Dedifferentiated amniotic fluid mesenchymal stem cell (primary cell): ENCODE measurements at regions not wholly inside any gene's neighbourhood (a gene's known extent, or its start where the extent isn't known, plus 50 kb on each side); places are given as distances from the start of the nearest gene placed in this dataset.
"Not testable (repeated sequence)": the region's sequence is repeated elsewhere in the genome, so short reads cannot be mapped to it uniquely, and the experiment has no call there.

Experiments used
- DNase-seq: peaks from one replicate; pipeline ENCODE4 v3.0.0-alpha.2; 2016; ENCODE audit errors: extremely low spot score

GRCh38 chr2:131584380-131584779, 56.7 kb downstream of the CCDC74A start:
- DNase-seq, result no peak

GRCh38 chr2:131584940-131585339, 57.3 kb downstream of the CCDC74A start:
- no peak for DNase-seq

GRCh38 chr2:131588152-131588873, 60.6 kb downstream of the CCDC74A start:
- no peak for DNase-seq

GRCh38 chr2:131589126-131589525, 61.4 kb downstream of the CCDC74A start:
- not testable (repeated sequence) for DNase-seq

- DNase-seq, result no peak
These were observed 62.7 kb downstream of the CCDC74A start for GRCh38 chr2:131590366-131590765.

GRCh38 chr2:131590896-131591295, 63.2 kb downstream of the CCDC74A start:
- DNase-seq, result no peak

GRCh38 chr2:131596561-131596960, 68.9 kb downstream of the CCDC74A start:
- not testable (repeated sequence) for DNase-seq

GRCh38 chr2:131602444-131602843, 74.8 kb downstream of the CCDC74A start:
- not testable (repeated sequence) for DNase-seq

- DNase-seq, result not testable (repeated sequence)
These were observed 77.0 kb downstream of the CCDC74A start for GRCh38 chr2:131604652-131605051.

GRCh38 chr2:131606366-131606765, 78.7 kb downstream of the CCDC74A start:
- not testable (repeated sequence) for DNase-seq

- not testable (repeated sequence) for DNase-seq
These were observed 79.4 kb downstream of the CCDC74A start for GRCh38 chr2:131607056-131607455.

GRCh38 chr2:131614539-131614938, 86.9 kb downstream of the CCDC74A start:
- DNase-seq, result not testable (repeated sequence)

GRCh38 chr2:131618320-131618719, 90.6 kb downstream of the CCDC74A start:
- DNase-seq, result not testable (repeated sequence)

- DNase-seq, result not testable (repeated sequence)
These were observed 95.2 kb downstream of the CCDC74A start for GRCh38 chr2:131622874-131623273.

- not testable (repeated sequence) for DNase-seq
These were observed 98.3 kb downstream of the CCDC74A start for GRCh38 chr2:131626011-131626410.

GRCh38 chr2:131626565-131626964, 98.9 kb downstream of the CCDC74A start:
- not testable (repeated sequence) for DNase-seq

GRCh38 chr2:131627777-131628176, 100.1 kb downstream of the CCDC74A start:
- DNase-seq, result not testable (repeated sequence)

GRCh38 chr2:131631648-131632047, 104.0 kb downstream of the CCDC74A start:
- not testable (repeated sequence) for DNase-seq

- DNase-seq, result not testable (repeated sequence)
These were observed 105.7 kb downstream of the CCDC74A start for GRCh38 chr2:131633405-131633804.

- not testable (repeated sequence) for DNase-seq
These were observed 106.4 kb downstream of the CCDC74A start for GRCh38 chr2:131633827-131634695.

- DNase-seq, result no peak
These were observed 107.9 kb downstream of the CCDC74A start for GRCh38 chr2:131635611-131636010.

GRCh38 chr2:131636704-131637308, 109.1 kb downstream of the CCDC74A start:
- not testable (repeated sequence) for DNase-seq
